H1 (cell line): ENCODE measurements at regions not wholly inside any gene's neighbourhood (a gene's known extent, or its start where the extent isn't known, plus 50 kb on each side); places are given as distances from the start of the nearest gene placed in this dataset.

Experiments used
- CTCF ChIA-PET: fragments of 300-600 bp; sonication (Branson Sonifier 250); formaldehyde crosslinking; loops from one replicate; lab custom pipeline; 2021; ENCODE audit not compliant: partially characterized antibody; lab: Charles Lee
- POLR2A ChIA-PET: fragments of 300-600 bp; sonication (Branson Sonifier 250); formaldehyde crosslinking; loops from one replicate; lab custom pipeline; 2021; ENCODE audit warnings: inconsistent platforms; ENCODE audit not compliant: partially characterized antibody; lab: Charles Lee
- DNase-seq, 2 experiments: peaks; one replicate each; pipeline versions ENCODE4 v3.0.0 to v3.0.0-alpha.2; 2010 to 2022; ENCODE audit warnings: low spot score in 2 of 2, low read depth in 1 of 2, mixed read lengths in 1 of 2
- FAIRE-seq: peaks from 2 replicates; lab custom pipeline; 2011; peaks lifted over from hg19 to GRCh38; lab: Jason Lieb, UNC
- H2AFZ ChIP-seq: 2 replicates; pipeline ENCODE4 v1.8.1; 2012; ENCODE audit warnings: low read length, inconsistent platforms
- H2AK5ac ChIP-seq: 2 replicates; pipeline ENCODE4 v1.6.1; 2013; ENCODE audit warnings: low read depth, low read length
- H2BK120ac ChIP-seq: replicated peaks from 2 replicates; pipeline ENCODE3; 2013; ENCODE audit warnings: low read depth, low read length, inconsistent platforms
- H2BK12ac ChIP-seq: 2 replicates; pipeline ENCODE4 v1.6.1; 2013; ENCODE audit warnings: low read depth, low read length
- H2BK15ac ChIP-seq: 2 replicates; pipeline ENCODE4 v1.6.1; 2013; ENCODE audit warnings: low read length
- H2BK20ac ChIP-seq: 2 replicates; pipeline ENCODE4 v1.6.1; 2013; ENCODE audit warnings: low read length
- H2BK5ac ChIP-seq: 2 replicates; pipeline ENCODE4 v1.6.1; 2013; ENCODE audit warnings: low read depth, low read length
- H3K14ac ChIP-seq: 2 replicates; pipeline ENCODE4 v1.6.1; 2013; ENCODE audit warnings: inconsistent platforms; ENCODE audit not compliant: insufficient read length
- H3K18ac ChIP-seq: 2 replicates; pipeline ENCODE4 v1.6.1; 2013; ENCODE audit warnings: low read length; ENCODE audit errors: extremely low read depth
- H3K23ac ChIP-seq: 2 replicates; pipeline ENCODE4 v1.6.1; 2013; ENCODE audit warnings: inconsistent platforms; ENCODE audit not compliant: insufficient read length
- H3K23me2 ChIP-seq: 2 replicates; pipeline ENCODE4 v1.6.1; 2013; ENCODE audit warnings: low read depth, low read length
- H3K27ac ChIP-seq: 2 replicates; pipeline ENCODE4 v1.6.1; 2011; ENCODE audit warnings: low read depth, low read length, inconsistent platforms
- H3K27me3 ChIP-seq, 4 experiments: replicated peaks in 1 of 4; 1 replicate in 1 of 4; 2 replicates in 3 of 4; pipeline versions ENCODE4 v1.6.1 to v1.8.1; 2011 to 2013; ENCODE audit warnings: low read length in 3 of 4, mild to moderate bottlenecking in 3 of 4, inconsistent platforms in 2 of 4, mixed read lengths in 2 of 4, moderate library complexity in 1 of 4; ENCODE audit not compliant: control insufficient read depth in 3 of 4, insufficient read depth in 3 of 4; ENCODE audit errors: extremely low read depth in 1 of 4
- H3K36me3 ChIP-seq, 4 experiments: 2 replicates each; pipeline versions ENCODE4 v1.6.1 to v1.8.1; 2011 to 2013; ENCODE audit warnings: mild to moderate bottlenecking in 4 of 4, low read length in 3 of 4, moderate library complexity in 2 of 4, control low read depth in 1 of 4, inconsistent platforms in 1 of 4; ENCODE audit not compliant: insufficient read depth in 4 of 4, control insufficient read depth in 2 of 4
- H3K4ac ChIP-seq: replicated peaks from 2 replicates; pipeline ENCODE3; 2013; ENCODE audit warnings: low read length, low read depth, mixed read lengths, inconsistent platforms; ENCODE audit not compliant: insufficient read length
- H3K4me1 ChIP-seq, 4 experiments: replicated peaks in 1 of 4; 1 replicate in 1 of 4; 2 replicates in 3 of 4; pipeline versions ENCODE4 v1.6.1 to v1.8.1; 2011 to 2013; ENCODE audit warnings: low read length in 3 of 4, inconsistent platforms in 2 of 4, mixed read lengths in 1 of 4; ENCODE audit not compliant: insufficient read depth in 4 of 4, control insufficient read depth in 3 of 4
- H3K4me2 ChIP-seq, 2 experiments: 2 replicates each; pipeline versions ENCODE4 v1.6.1 to v1.8.1; 2011 to 2013; ENCODE audit warnings: low read depth in 2 of 2, low read length in 2 of 2, control low read depth in 1 of 2, inconsistent platforms in 1 of 2, mild to moderate bottlenecking in 1 of 2; ENCODE audit not compliant: insufficient read depth in 1 of 2
- H3K4me3 ChIP-seq, 4 experiments: fragments of 200-600, 300-600 bp in 1 of 4; sonication (generic), shearing (Covaris generic), sonication (Bioruptor Twin) in 1 of 4; 2 replicates each; pipeline versions ENCODE4 v1.5.1 to v1.8.1; 2011 to 2016; ENCODE audit warnings: low read length in 4 of 4, low read depth in 3 of 4, control low read depth in 2 of 4, inconsistent platforms in 2 of 4, mild to moderate bottlenecking in 2 of 4, mixed read lengths in 1 of 4, moderate library complexity in 1 of 4; ENCODE audit not compliant: insufficient read depth in 2 of 4; ENCODE audit errors: extremely low read depth in 1 of 4
- H3K56ac ChIP-seq: replicated peaks from 2 replicates; pipeline ENCODE3; 2013; ENCODE audit warnings: low read depth, mild to moderate bottlenecking, mixed read lengths, low read length, inconsistent platforms; ENCODE audit not compliant: insufficient read length
- H3K79me1 ChIP-seq: 2 replicates; pipeline ENCODE4 v1.6.1; 2013; ENCODE audit warnings: low read depth, low read length, control low read depth
- H3K79me2 ChIP-seq, 2 experiments: 2 replicates each; pipeline versions ENCODE4 v1.6.1 to v1.8.1; 2012 to 2013; ENCODE audit warnings: low read length in 2 of 2, mild to moderate bottlenecking in 2 of 2, inconsistent platforms in 1 of 2; ENCODE audit not compliant: insufficient read depth in 2 of 2, control insufficient read depth in 1 of 2
- H3K9ac ChIP-seq, 4 experiments: replicated peaks in 1 of 4; 1 replicate in 1 of 4; 2 replicates in 3 of 4; pipeline versions ENCODE4 v1.6.1 to v1.8.1; 2011 to 2013; ENCODE audit warnings: low read depth in 3 of 4, low read length in 3 of 4, control low read depth in 2 of 4, mild to moderate bottlenecking in 2 of 4, moderate library complexity in 2 of 4, inconsistent platforms in 1 of 4; ENCODE audit errors: extremely low read depth in 1 of 4
- H3K9me3 ChIP-seq, 2 experiments: 2 replicates each; pipeline versions ENCODE4 v1.6.1 to v1.8.1; 2012 to 2013; ENCODE audit warnings: mild to moderate bottlenecking in 2 of 2, moderate library complexity in 2 of 2, control low read depth in 1 of 2, inconsistent platforms in 1 of 2, low read depth in 1 of 2, low read length in 1 of 2, mixed read lengths in 1 of 2; ENCODE audit not compliant: insufficient read depth in 2 of 2
- H4K20me1 ChIP-seq, 2 experiments: replicated peaks in 1 of 2; 2 replicates each; pipeline versions ENCODE3 to v1.8.1; 2011 to 2013; ENCODE audit warnings: inconsistent platforms in 2 of 2, low read length in 2 of 2, mild to moderate bottlenecking in 1 of 2; ENCODE audit not compliant: insufficient read depth in 2 of 2, control insufficient read depth in 1 of 2
- H4K5ac ChIP-seq: 2 replicates; pipeline ENCODE4 v1.6.1; 2013; ENCODE audit warnings: low read length, low read depth, mixed read lengths, inconsistent platforms; ENCODE audit not compliant: insufficient read length
- H4K8ac ChIP-seq: 2 replicates; pipeline ENCODE4 v1.8.0; 2013; ENCODE audit warnings: mild to moderate bottlenecking, moderate library complexity, low read length, inconsistent platforms; ENCODE audit not compliant: insufficient read depth; ENCODE audit errors: extremely low read depth
- H4K91ac ChIP-seq: replicated peaks from 2 replicates; pipeline ENCODE3; 2013; ENCODE audit warnings: low read length, mixed read lengths, inconsistent platforms; ENCODE audit not compliant: insufficient read length
- TAF1 ChIP-seq: IDR thresholded peaks from 2 replicates; pipeline ENCODE4 v1.6.1; 2011; ENCODE audit warnings: mild to moderate bottlenecking, low read depth, low read length
- WGBS, 2 experiments: shearing (Covaris generic) in 1 of 2; methylation state at CpG; one replicate each; pipeline versions ENCODE4 v1.1.6 to v1.1.7; 2013 to 2015; ENCODE audit warnings: low lambda C conversion rate in 2 of 2, mixed read lengths in 2 of 2, inconsistent platforms in 1 of 2, low coverage in 1 of 2, missing lambda C conversion rate in 1 of 2; ENCODE audit not compliant: insufficient replicate concordance in 2 of 2, insufficient coverage in 1 of 2, insufficient read length in 1 of 2; ENCODE audit errors: extremely low coverage in 1 of 2, missing lambda C conversion rate in 1 of 2; 5-methylcytosine and 5-hydroxymethylcytosine counted together

- Histone ChIP-seq H3K9ac (no peak overlapping the region), H2BK5ac (no peak overlapping the region), H3K79me2 (no peaks in the 10 kb centered on the region), H2BK15ac (no peak overlapping the region), H2AFZ (no peak overlapping the region), H3K56ac (no peak overlapping the region), H3K36me3 (no peaks in the 10 kb centered on the region), H3K4me2 (no peak overlapping the region), H3K14ac (no peak overlapping the region), H3K23me2 (no peaks in the 10 kb centered on the region; the same call in 1 of the 2 replicates), H3K18ac (no peak overlapping the region), H4K20me1 (no peaks in the 10 kb centered on the region), H3K79me1 (no peaks in the 10 kb centered on the region), H3K4me3 (no peak overlapping the region), H3K23ac (no peak overlapping the region), H3K9me3 (no peaks in the 10 kb centered on the region; a peak in 1 of 4 replicates), H2BK12ac (no peak overlapping the region), H4K91ac (no peak overlapping the region), H3K4ac (no peak overlapping the region), H3K4me1 (no peaks in the 10 kb centered on the region), H2BK20ac (no peak overlapping the region), H2BK120ac (no peak overlapping the region), H2AK5ac (no peak overlapping the region), H4K8ac (no peak overlapping the region), H3K27ac (no peak overlapping the region), H4K5ac (no peak overlapping the region), H3K27me3 (no peaks in the 10 kb centered on the region)
- CTCF ChIA-PET = interaction anchor here (1.0 to 1.4 kb wide), 3 partner anchors 8 to 77 kb away, joined by 3 to 6 read pairs (median 3); no protein-coding TSS in a partner anchor
- DNase-seq (no peak), FAIRE-seq (no peak)
- 85% methylated on average over 1 of the region's 1 CpG; no CpG with 5 or more reads in 1 of the 2 experiments for WGBS, 2 experiments
- POLR2A ChIA-PET = no interaction called here
- TF ChIP-seq TAF1 = no peak
These were observed 226.3 kb upstream of the RAG2 start for GRCh38 chr11:36824349-36824748.
